Smooth muscle cell (in vitro differentiated cells): ENCODE measurements at regions not wholly inside any gene's neighbourhood (a gene's known extent, or its start where the extent isn't known, plus 50 kb on each side); places are given as distances from the start of the nearest gene placed in this dataset.

Experiments used
- DNase-seq: peaks from one replicate; lab custom pipeline; 2025; ENCODE audit not compliant: unreplicated experiment; lab: John Stamatoyannopoulos, UW
- H2AFZ ChIP-seq: fragments of 200-600 bp; sonication (generic); 2 replicates; pipeline ENCODE4 v1.6.0; 2016; ENCODE audit warnings: antibody characterized with exemption, low read depth, mild to moderate bottlenecking
- H3F3A ChIP-seq: fragments of 200-600 bp; sonication (generic); 2 replicates; pipeline ENCODE4 v1.6.0; 2017; ENCODE audit warnings: antibody characterized with exemption, low read depth
- H3K27ac ChIP-seq: fragments of 200-600 bp; sonication (generic); 2 replicates; pipeline ENCODE4 v1.5.1; 2016; ENCODE audit warnings: low read depth, mild to moderate bottlenecking
- H3K27me3 ChIP-seq: fragments of 200-600 bp; sonication (generic); 2 replicates; pipeline ENCODE4 v1.6.1; 2016; ENCODE audit warnings: low read depth, mild to moderate bottlenecking
- H3K36me3 ChIP-seq: fragments of 200-600 bp; sonication (generic); 2 replicates; pipeline ENCODE4 v1.5.1; 2016; ENCODE audit warnings: low read depth
- H3K4me1 ChIP-seq: fragments of 200-600 bp; sonication (generic); 2 replicates; pipeline ENCODE4 v1.5.1; 2016; ENCODE audit warnings: low read depth
- H3K4me2 ChIP-seq: fragments of 200-600 bp; sonication (generic); 2 replicates; pipeline ENCODE4 v1.6.0; 2016; ENCODE audit warnings: mild to moderate bottlenecking
- H3K4me3 ChIP-seq: fragments of 200-600 bp; sonication (generic); 2 replicates; pipeline ENCODE4 v1.5.1; 2016; ENCODE audit warnings: mild to moderate bottlenecking
- H3K79me2 ChIP-seq: fragments of 200-600 bp; sonication (generic); 2 replicates; pipeline ENCODE4 v1.6.0; 2016; ENCODE audit warnings: low read depth, mild to moderate bottlenecking
- H3K9ac ChIP-seq: fragments of 200-600 bp; sonication (generic); 2 replicates; pipeline ENCODE4 v1.6.0; 2016; ENCODE audit warnings: low read depth
- H3K9me3 ChIP-seq: fragments of 200-600 bp; sonication (generic); replicated peaks from 2 replicates; pipeline ENCODE4 v1.5.1; 2016; ENCODE audit warnings: low read depth
- H4K20me1 ChIP-seq: fragments of 200-600 bp; sonication (generic); 2 replicates; pipeline ENCODE4 v1.6.0; 2016; ENCODE audit warnings: low read depth
- CTCF ChIP-seq: fragments of 200-600 bp; sonication (generic); IDR thresholded peaks from 2 replicates; pipeline ENCODE4 v1.5.1; 2017; ENCODE audit warnings: borderline replicate concordance, mild to moderate bottlenecking, antibody characterized with exemption; ENCODE audit not compliant: insufficient read depth, poor library complexity, severe bottlenecking
- WGBS: methylation state at CpG from one replicate; pipeline ENCODE4 v1.1.7; 2016; ENCODE audit warnings: low lambda C conversion rate; 5-methylcytosine and 5-hydroxymethylcytosine counted together

DNA sequence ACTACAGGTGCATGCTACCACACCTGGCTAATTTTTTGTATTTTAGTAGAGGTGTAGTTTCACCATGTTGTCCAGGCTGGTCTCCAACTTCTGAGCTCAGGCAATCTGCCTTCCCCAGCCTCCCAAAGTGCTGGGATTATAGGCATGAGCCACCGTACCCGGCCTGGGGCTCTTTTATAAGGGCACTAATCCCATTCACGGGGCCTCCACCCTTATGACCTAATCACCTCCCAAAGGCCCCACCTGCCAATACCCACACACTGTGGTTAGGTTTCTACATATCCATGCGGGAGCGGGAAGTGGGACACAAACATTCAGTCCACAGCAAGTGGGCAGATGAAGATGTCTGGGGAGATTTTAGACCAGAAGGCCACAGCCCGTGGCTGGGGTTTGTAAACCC lies 164.7 kb upstream of the SH3BP4 start:
- TF ChIP-seq CTCF: no peak
- Histone ChIP-seq H3K4me1 (peaks cover 8% of the 10 kb centered on the region), H3K9me3 (peaks cover 11% of the 10 kb centered on the region), H2AFZ (no peak overlapping the region), H3K27me3 (no peaks in the 10 kb centered on the region), H3K9ac (no peak overlapping the region), H3F3A (no peaks in the 10 kb centered on the region), H3K36me3 (no peaks in the 10 kb centered on the region), H3K4me3 (no peak overlapping the region), H4K20me1 (no peaks in the 10 kb centered on the region), H3K79me2 (no peaks in the 10 kb centered on the region), H3K27ac (no peak overlapping the region), H3K4me2 (no peak overlapping the region)
- 87% methylated on average over 6 of the region's 6 CpGs for WGBS
- DNase-seq: no peak

- no peak overlapping the region for H3K9ac ChIP-seq
- H3K4me1 ChIP-seq: peaks cover 19% of the 10 kb centered on the region
- no peaks in the 10 kb centered on the region for H4K20me1 ChIP-seq
- WGBS: 87% methylated on average over 5 of the region's 5 CpGs
- H3K9me3 ChIP-seq: no peaks in the 10 kb centered on the region
- H3K36me3 ChIP-seq: no peaks in the 10 kb centered on the region
- no peak overlapping the region for H3K4me3 ChIP-seq
- no peak overlapping the region for H3K4me2 ChIP-seq
- H3K27ac ChIP-seq: no peak overlapping the region
- no peak overlapping the region for H2AFZ ChIP-seq
- no peaks in the 10 kb centered on the region for H3K79me2 ChIP-seq
- no peaks in the 10 kb centered on the region for H3K27me3 ChIP-seq
- H3F3A ChIP-seq: peaks cover 11% of the 10 kb centered on the region
- no peak for DNase-seq
- TF ChIP-seq CTCF: no peak
Measured at GRCh38 chr2:234773764-234774409, 177.9 kb upstream of the SH3BP4 start.

DNA sequence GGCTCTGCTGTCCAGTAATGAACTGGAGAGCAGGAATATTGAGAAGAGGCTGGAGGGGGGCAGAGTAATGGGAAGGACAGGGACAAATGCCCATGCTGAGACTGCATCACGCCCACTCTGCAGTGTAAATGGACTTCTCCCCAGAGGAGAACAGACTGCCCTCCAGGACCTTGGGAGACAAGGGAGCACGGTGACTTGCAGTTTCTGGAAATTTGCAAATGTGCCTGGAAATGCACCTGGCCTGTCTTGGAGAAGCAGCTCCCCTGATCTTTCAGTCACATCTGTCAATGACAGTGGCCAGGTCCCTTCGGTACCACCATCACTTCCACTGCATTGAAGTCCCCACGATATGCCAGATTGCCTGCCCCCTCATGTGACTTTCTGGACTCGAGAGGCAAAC lies 178.7 kb upstream of the SH3BP4 start:
- Histone ChIP-seq H3K27me3 (no peaks in the 10 kb centered on the region), H3K4me2 (no peak overlapping the region), H4K20me1 (no peaks in the 10 kb centered on the region), H3K4me3 (no peak overlapping the region), H3K9ac (no peak overlapping the region), H3K27ac (no peak overlapping the region), H3K9me3 (no peaks in the 10 kb centered on the region), H3K36me3 (no peaks in the 10 kb centered on the region), H3F3A (peaks cover 11% of the 10 kb centered on the region), H3K79me2 (no peaks in the 10 kb centered on the region), H2AFZ (no peak overlapping the region), H3K4me1 (peaks cover 19% of the 10 kb centered on the region)
- TF ChIP-seq CTCF: no peak
- 87% methylated on average over 5 of the region's 5 CpGs for WGBS
- DNase-seq: no peak

- TF ChIP-seq CTCF: no peak
- no peak overlapping the region for H3K9ac ChIP-seq
- no peak overlapping the region for H3K4me3 ChIP-seq
- no peaks in the 10 kb centered on the region for H3K79me2 ChIP-seq
- no peak for DNase-seq
- no peaks in the 10 kb centered on the region for H3K9me3 ChIP-seq
- H3K4me2 ChIP-seq: no peak overlapping the region
- H3F3A ChIP-seq: peaks cover 11% of the 10 kb centered on the region
- 95% methylated on average over 8 of the region's 8 CpGs for WGBS
- no peak overlapping the region for H2AFZ ChIP-seq
- H3K27ac ChIP-seq: no peak overlapping the region
- no peaks in the 10 kb centered on the region for H3K27me3 ChIP-seq
- H4K20me1 ChIP-seq: no peaks in the 10 kb centered on the region
- H3K4me1 ChIP-seq: peaks cover 19% of the 10 kb centered on the region
- no peaks in the 10 kb centered on the region for H3K36me3 ChIP-seq
Measured at GRCh38 chr2:234772733-234773060, 179.1 kb upstream of the SH3BP4 start.
